GM13976 (cell line): ENCODE measurements at regions not wholly inside any gene's neighbourhood (a gene's known extent, or its start where the extent isn't known, plus 50 kb on each side); places are given as distances from the start of the nearest gene placed in this dataset.

Experiments
- DNase-seq: peaks from one replicate; pipeline ENCODE4 v3.0.0; 2012; ENCODE audit warnings: low spot score
- CTCF ChIP-seq: IDR thresholded peaks from 2 replicates; pipeline ENCODE4 v1.5.1; 2012; ENCODE audit warnings: borderline replicate concordance, mild to moderate bottlenecking; ENCODE audit not compliant: insufficient read depth; ENCODE audit errors: extremely low read depth, missing control alignments, control extremely low read depth
- in situ Hi-C: fragments of 300-500 bp; cut with MboI; formaldehyde crosslinking; loops from one replicate; pipeline ENCODE4 v1.12.0; 2022; ENCODE audit warnings: low sequenced_read_pairs, mixed read lengths, inconsistent platforms; ENCODE audit not compliant: unreplicated experiment

GRCh38 chr3:187802203-187802927, 57.1 kb upstream of the BCL6 start:
- TF ChIP-seq CTCF, result no peak
- in situ Hi-C loops, result no loop called here
- no peak for DNase-seq

- in situ Hi-C loops, result no loop called here
- peak; percentile 65 for DNase-seq
- no peak for TF ChIP-seq CTCF
These were observed 57.6 kb upstream of the BCL6 start for GRCh38 chr3:187802928-187803259.

- DNase-seq, result no peak
- TF ChIP-seq CTCF, result no peak
- in situ Hi-C loops, result no loop called here
These were observed 59.0 kb upstream of the BCL6 start for GRCh38 chr3:187804120-187804744.

- no peak for DNase-seq
- no peak for TF ChIP-seq CTCF
- in situ Hi-C loops, result no loop called here
These were observed 59.5 kb upstream of the BCL6 start for GRCh38 chr3:187804745-187805121.

- in situ Hi-C loops, result no loop called here
- TF ChIP-seq CTCF, result no peak
- no peak for DNase-seq
These were observed 60.5 kb upstream of the BCL6 start for GRCh38 chr3:187805774-187806173.

- TF ChIP-seq CTCF, result no peak
- no peak for DNase-seq
- in situ Hi-C loops, result no loop called here
These were observed 62.0 kb upstream of the BCL6 start for GRCh38 chr3:187807086-187807862.
